Endothelial cell of umbilical vein (primary cell): ENCODE measurements at regions not wholly inside any gene's neighbourhood (a gene's known extent, or its start where the extent isn't known, plus 50 kb on each side); places are given as distances from the start of the nearest gene placed in this dataset.

Experiments used
- BruUV-seq: library from RNA; stranded (reverse); fragments of 400-500 nt; replicated peaks from 2 replicates; lab custom pipeline; 2021; lab: Mats Ljungman, UMichigan
- CTCF ChIA-PET: fragments of 300-600, 350-600 bp; sonication (Branson Sonifier 250); formaldehyde crosslinking; loops from one replicate; lab custom pipeline; 2021; ENCODE audit warnings: antibody characterized with exemption, inconsistent platforms; lab: Charles Lee
- POLR2A ChIA-PET: fragments of 300-600, 350-600 bp; sonication (Branson Sonifier 250); formaldehyde crosslinking; loops from one replicate; lab custom pipeline; 2021; ENCODE audit warnings: antibody characterized with exemption, inconsistent platforms; lab: Charles Lee
- DNase-seq: peaks from one replicate; pipeline ENCODE4 v3.0.0-alpha.2; 2011; ENCODE audit warnings: low read depth, low spot score
- FAIRE-seq: peaks from 2 replicates; lab custom pipeline; 2011; peaks lifted over from hg19 to GRCh38; lab: Jason Lieb, UNC
- H2AFZ ChIP-seq: 2 replicates; pipeline ENCODE4 v1.6.0; 2012; ENCODE audit warnings: low read depth, low read length, control low read depth, inconsistent platforms
- H3K27ac ChIP-seq: 2 replicates; pipeline ENCODE4 v1.5.1; 2011; ENCODE audit warnings: low read depth, mild to moderate bottlenecking, control low read depth, low read length, moderate library complexity; ENCODE audit not compliant: insufficient read depth
- H3K27me3 ChIP-seq, 2 experiments: 2 replicates each; pipeline versions ENCODE4 v1.6.0 to v1.6.1; 2011; ENCODE audit warnings: low read length in 2 of 2, mixed read lengths in 1 of 2; ENCODE audit not compliant: control insufficient read depth in 2 of 2, insufficient read depth in 2 of 2
- H3K36me3 ChIP-seq, 2 experiments: 2 replicates in 1 of 2; 3 replicates in 1 of 2; pipeline ENCODE4 v1.5.1; 2011; ENCODE audit warnings: low read length in 2 of 2, mild to moderate bottlenecking in 1 of 2, moderate library complexity in 1 of 2; ENCODE audit not compliant: control insufficient read depth in 2 of 2, insufficient read depth in 2 of 2; ENCODE audit errors: extremely low read depth in 1 of 2
- H3K4me1 ChIP-seq: 3 replicates; pipeline ENCODE4 v1.5.1; 2011; ENCODE audit warnings: mild to moderate bottlenecking, low read length; ENCODE audit not compliant: control insufficient read depth, insufficient read depth; ENCODE audit errors: extremely low read depth
- H3K4me2 ChIP-seq: 2 replicates; pipeline ENCODE4 v1.6.1; 2011; ENCODE audit warnings: low read length, control low read depth, mixed read lengths; ENCODE audit not compliant: insufficient read depth
- H3K4me3 ChIP-seq, 3 experiments: fragments of 200-600 bp in 1 of 3; sonication (generic), shearing (Covaris generic) in 1 of 3; replicated peaks in 1 of 3; 2 replicates each; pipeline ENCODE4 v1.5.1; 2011 to 2016; ENCODE audit warnings: control low read depth in 3 of 3, low read length in 3 of 3, mild to moderate bottlenecking in 2 of 3, inconsistent platforms in 1 of 3, low read depth in 1 of 3, moderate library complexity in 1 of 3; ENCODE audit not compliant: insufficient read depth in 1 of 3
- H3K79me2 ChIP-seq: 2 replicates; pipeline ENCODE4 v1.6.0; 2012; ENCODE audit warnings: low read length, inconsistent platforms; ENCODE audit not compliant: control insufficient read depth, insufficient read depth
- H3K9ac ChIP-seq: replicated peaks from 2 replicates; pipeline ENCODE3; 2011; ENCODE audit warnings: low read length, control low read depth; ENCODE audit not compliant: insufficient read depth; ENCODE audit errors: extremely low read depth
- H3K9me1 ChIP-seq: replicated peaks from 3 replicates; pipeline ENCODE4 v1.6.0; 2011; ENCODE audit warnings: mild to moderate bottlenecking, low read length; ENCODE audit not compliant: control insufficient read depth, insufficient read depth; ENCODE audit errors: extremely low read depth
- H3K9me3 ChIP-seq: replicated peaks from 2 replicates; pipeline ENCODE4 v1.5.1; 2012; ENCODE audit warnings: low read length, inconsistent platforms; ENCODE audit not compliant: control insufficient read depth, insufficient read depth
- H4K20me1 ChIP-seq: replicated peaks from 2 replicates; pipeline ENCODE3; 2011; ENCODE audit warnings: mild to moderate bottlenecking, low read length; ENCODE audit not compliant: control insufficient read depth, insufficient read depth; ENCODE audit errors: extremely low read depth
- CTCF ChIP-seq, 2 donors: IDR thresholded peaks; 1 replicate in 1 of 2; 2 replicates in 1 of 2; pipeline ENCODE4 v1.5.1; 2011; ENCODE audit warnings: low read length in 2 of 2, mild to moderate bottlenecking in 2 of 2, moderate library complexity in 2 of 2, control low read depth in 1 of 2, inconsistent platforms in 1 of 2, low read depth in 1 of 2; ENCODE audit not compliant: insufficient read depth in 1 of 2; ENCODE audit errors: extremely low read depth in 1 of 2
- EZH2 ChIP-seq: IDR thresholded peaks from 2 replicates; pipeline ENCODE4 v1.6.1; 2012; ENCODE audit warnings: borderline replicate concordance, low read depth, mild to moderate bottlenecking, moderate library complexity, low read length, inconsistent platforms; ENCODE audit not compliant: severe bottlenecking
- FOS ChIP-seq: IDR thresholded peaks from 2 replicates; pipeline ENCODE4 v1.6.1; 2011; ENCODE audit warnings: mild to moderate bottlenecking, low read length, moderate library complexity, borderline replicate concordance; ENCODE audit not compliant: insufficient read depth
- GATA2 ChIP-seq: IDR thresholded peaks from 2 replicates; pipeline ENCODE4 v1.7.0; 2011; ENCODE audit warnings: low read depth, mild to moderate bottlenecking, moderate library complexity, mixed read lengths, low read length; ENCODE audit not compliant: insufficient read length, insufficient read depth
- JUN ChIP-seq: IDR thresholded peaks from 2 replicates; pipeline ENCODE4 v1.6.1; 2011; ENCODE audit warnings: borderline replicate concordance, low read depth; ENCODE audit not compliant: insufficient read length, insufficient read depth
- MAX ChIP-seq: IDR thresholded peaks from 2 replicates; pipeline ENCODE4 v1.6.1; 2011; ENCODE audit not compliant: insufficient read depth, insufficient read length
- MYC ChIP-seq: IDR thresholded peaks from one replicate; pipeline ENCODE4 v1.6.1; 2011; ENCODE audit warnings: mild to moderate bottlenecking, low read depth, low read length
- POLR2A ChIP-seq: IDR thresholded peaks from 2 replicates; pipeline ENCODE4 v1.6.1; 2012; ENCODE audit warnings: low read depth, mild to moderate bottlenecking, control low read depth, low read length
- POLR2AphosphoS5 ChIP-seq: IDR thresholded peaks from 2 replicates; pipeline ENCODE4 v1.6.1; 2012; ENCODE audit warnings: low read depth, mild to moderate bottlenecking, control low read depth, low read length, moderate library complexity; ENCODE audit not compliant: insufficient read depth
- dilution Hi-C: fragments of 300-500 bp; cut with MboI; formaldehyde crosslinking; loops from one replicate; pipeline ENCODE4 v1.15.0; 2019; ENCODE audit warnings: low sequenced_read_pairs; ENCODE audit not compliant: extremely low pct_ligation_motif_present
- intact Hi-C: fragments of 100-400 bp; cut with micrococcal nuclease; formaldehyde crosslinking; loops from one replicate; pipeline ENCODE4 v1.10.0; 2022

DNA sequence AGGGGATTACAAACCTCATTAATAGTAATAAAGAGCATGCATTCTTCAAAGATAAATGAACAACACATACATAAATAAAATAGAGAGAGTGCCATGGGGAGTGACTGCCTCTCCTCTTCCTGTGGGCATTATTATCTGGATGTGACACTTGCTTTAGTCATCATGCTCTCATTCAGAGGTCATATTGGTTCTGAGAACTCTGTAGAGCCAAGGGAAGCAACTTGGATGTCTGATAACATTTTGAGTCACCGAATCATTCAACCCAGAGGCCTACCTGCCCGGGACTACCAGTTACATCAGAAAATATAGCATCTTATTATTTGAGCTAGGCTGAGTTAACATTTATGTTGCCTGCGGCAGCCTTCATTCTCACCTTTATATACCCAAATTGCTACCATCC lies 489.5 kb downstream of the STIM2 start:
- Histone ChIP-seq H2AFZ (no peak overlapping the region), H3K9ac (no peak overlapping the region), H3K9me3 (no peaks in the 10 kb centered on the region), H4K20me1 (no peaks in the 10 kb centered on the region), H3K4me2 (no peak overlapping the region), H3K27ac (no peak overlapping the region), H3K9me1 (no peaks in the 10 kb centered on the region), H3K4me1 (peaks cover 2% of the 10 kb centered on the region), H3K36me3 (no peaks in the 10 kb centered on the region), H3K27me3 (no peaks in the 10 kb centered on the region), H3K79me2 (no peaks in the 10 kb centered on the region), H3K4me3 (no peak overlapping the region)
- no peak for FAIRE-seq
- no TSS peak for BruUV-seq
- CTCF ChIA-PET: no interaction called here
- peak; percentile 3 for DNase-seq
- no peak for TF ChIP-seq JUN
- TF ChIP-seq EZH2: no peak
- TF ChIP-seq CTCF (IDR thresholded peaks at IDR 0.05; ENCODE audit: extremely low read depth in 1 of 2, insufficient read depth in 1 of 2, low read depth in 1 of 2, low read length in 2 of 2): no peak
- TF ChIP-seq MYC: no peak
- TF ChIP-seq POLR2AphosphoS5: no peak
- TF ChIP-seq MAX: no peak
- TF ChIP-seq GATA2: peak; percentile 89
- no peak for TF ChIP-seq POLR2A
- TF ChIP-seq FOS: peak; percentile 44
- POLR2A ChIA-PET: no interaction called here
- dilution Hi-C loops: no loop called here
- intact Hi-C loops: no loop called here
